Cardiac fibroblast (primary cell): ENCODE measurements at regions not wholly inside any gene's neighbourhood (a gene's known extent, or its start where the extent isn't known, plus 50 kb on each side); places are given as distances from the start of the nearest gene placed in this dataset.

ENCODE experiments used
- DNase-seq, 2 donors: peaks; one replicate each; pipeline versions ENCODE4 v3.0.0 to v3.0.0-alpha.2; 2010; ENCODE audit warnings: low read depth in 2 of 2
- H3K4me3 ChIP-seq, 2 donors: replicated peaks in 1 of 2; 1 replicate in 1 of 2; 2 replicates in 1 of 2; pipeline ENCODE4 v1.5.1; 2011; ENCODE audit warnings: low read depth in 2 of 2, low read length in 2 of 2, mild to moderate bottlenecking in 2 of 2, moderate library complexity in 1 of 2
- CTCF ChIP-seq: IDR thresholded peaks from one replicate; pipeline ENCODE4 v1.5.1; 2011; ENCODE audit warnings: low read depth, mild to moderate bottlenecking, low read length, inconsistent platforms

- H3K4me3 ChIP-seq: no peak overlapping the region
- no peak for DNase-seq
- TF ChIP-seq CTCF: no peak
Observed at GRCh38 chr1:193680924-193681316, 494.5 kb upstream of the B3GALT2 start.

GRCh38 chr1:193680247-193680923 is 494.0 kb upstream of the B3GALT2 start:
- TF ChIP-seq CTCF: no peak
- no peak overlapping the region for H3K4me3 ChIP-seq
- DNase-seq: peak in 1 of 2 donors; percentile 31

GRCh38 chr1:193677874-193678273 is 491.5 kb upstream of the B3GALT2 start:
- TF ChIP-seq CTCF: no peak
- DNase-seq: peak in 1 of 2 donors; percentile 13
- H3K4me3 ChIP-seq: no peak overlapping the region

DNA sequence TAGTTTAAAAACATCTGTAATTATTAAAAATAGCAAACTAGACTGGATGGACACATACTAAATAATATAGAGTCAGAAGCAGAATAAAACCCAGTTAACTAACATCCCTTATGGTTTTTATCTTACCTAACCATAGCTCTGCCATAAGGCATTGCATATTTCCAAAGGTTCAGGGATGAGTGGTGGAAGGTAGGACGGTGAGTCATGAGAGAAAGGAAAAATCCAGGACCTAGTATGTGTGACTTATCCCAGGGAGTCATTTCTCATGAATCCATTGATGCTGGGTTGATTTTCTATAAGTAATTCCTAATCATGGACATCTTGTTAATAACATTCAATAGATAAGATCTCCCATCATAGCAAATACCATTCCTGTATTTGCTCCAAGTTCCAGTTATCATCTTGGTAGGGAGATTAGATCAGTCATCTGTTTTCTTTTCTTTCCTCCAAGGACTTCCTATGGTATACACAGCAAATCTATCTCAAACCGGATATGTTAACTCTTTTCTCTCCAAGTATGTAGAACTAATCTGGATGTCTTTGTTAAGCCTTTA is 490.7 kb upstream of the B3GALT2 start:
- TF ChIP-seq CTCF: no peak
- no peak overlapping the region for H3K4me3 ChIP-seq
- DNase-seq: no peak

DNA sequence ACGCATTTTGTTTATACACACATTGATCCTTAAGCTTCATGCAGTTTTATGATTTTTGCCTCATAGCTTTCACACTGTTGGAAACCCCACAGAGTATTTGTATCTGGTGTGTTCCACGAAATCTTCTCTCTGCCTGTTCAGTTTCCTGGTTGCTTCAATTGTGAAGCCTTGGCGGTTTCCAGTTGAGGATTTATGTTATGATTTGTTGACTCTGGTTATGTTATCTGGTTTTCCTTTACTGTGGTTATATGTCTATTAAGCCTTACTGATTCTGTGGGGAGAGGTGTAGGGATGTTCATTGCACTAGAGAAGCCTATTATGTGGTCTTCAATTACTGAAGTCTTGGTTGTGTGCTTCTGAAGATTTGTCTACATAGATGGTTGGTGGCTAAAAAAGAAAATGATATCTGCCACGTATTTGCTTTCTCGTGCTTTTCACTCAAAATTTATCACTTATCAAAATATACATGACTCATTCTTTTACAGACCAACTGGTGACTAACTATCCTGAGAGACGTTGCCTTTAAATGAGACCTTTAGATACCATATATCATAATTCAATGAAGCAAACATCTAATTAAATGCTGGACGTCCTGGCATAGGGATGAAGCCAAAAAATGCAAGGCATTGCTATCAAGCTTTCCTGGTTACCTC is 488.0 kb upstream of the B3GALT2 start:
- no peak overlapping the region for H3K4me3 ChIP-seq
- no peak for TF ChIP-seq CTCF
- DNase-seq: no peak

DNA sequence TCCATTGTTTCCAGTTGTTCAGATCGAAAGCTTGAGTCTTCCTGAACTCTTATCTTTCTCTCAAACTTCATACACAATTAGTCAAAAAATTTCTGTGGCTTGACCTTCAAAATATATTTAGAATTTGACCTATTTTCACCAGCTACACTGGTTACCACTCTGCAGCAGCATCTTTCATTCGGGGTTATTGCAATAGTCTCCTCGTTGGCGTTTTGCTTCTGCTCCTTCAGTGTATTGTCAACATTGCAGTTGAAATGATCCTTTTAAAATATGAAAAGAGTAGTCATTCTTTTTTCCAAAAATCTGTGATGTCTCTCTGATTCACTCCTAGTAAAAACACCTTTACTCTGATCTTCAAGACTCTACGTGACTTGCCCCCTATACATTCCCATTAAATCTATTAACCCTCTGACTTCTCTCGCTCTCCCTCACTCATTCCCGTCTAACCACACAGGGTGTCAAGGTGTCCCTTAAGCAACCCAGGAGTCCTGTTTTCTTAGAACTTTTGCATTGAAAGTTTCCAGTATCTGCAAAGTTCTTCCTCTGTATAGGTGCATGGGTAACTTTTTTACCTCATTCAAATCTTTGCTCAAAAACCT is 480.2 kb upstream of the B3GALT2 start:
- no peak for DNase-seq
- no peak overlapping the region for H3K4me3 ChIP-seq
- no peak for TF ChIP-seq CTCF
